ENCODE measurements at regions not wholly inside any gene's neighbourhood (a gene's known extent, or its start where the extent isn't known, plus 50 kb on each side); places are given as distances from the start of the nearest gene placed in this dataset.

- no peak for TF ChIP-seq POLR2A (IDR thresholded peaks at IDR 0.05)
- no peak for TF ChIP-seq CTCF (IDR thresholded peaks at IDR 0.05)
- Histone ChIP-seq H3K27ac (no peak overlapping the region), H3K36me3 (no peaks in the 10 kb centered on the region), H3K4me3 (replicated peaks in 1 of 3) (no peak overlapping the region), H3K9me3 (no peaks in the 10 kb centered on the region), H3K4me1 (no peaks in the 10 kb centered on the region), H3K27me3 (no peaks in the 10 kb centered on the region)
- intact Hi-C loops (cut with DNase I), result no loop called here
- WGBS, 2 donors, result 69 to 71% methylated on average over 8 of the region's 8 CpGs
- no peak for DNase-seq
Observed at GRCh38 chr4:87732033-87732765, 67.2 kb upstream of the IBSP start.

GRCh38 chr4:87734084-87734483 is 65.3 kb upstream of the IBSP start:
- H3K36me3 ChIP-seq, result no peaks in the 10 kb centered on the region
- no peaks in the 10 kb centered on the region for H3K4me1 ChIP-seq
- H3K27ac ChIP-seq, result no peak overlapping the region
- H3K27me3 ChIP-seq, result no peaks in the 10 kb centered on the region
- WGBS, 2 donors, result 74 to 78% methylated on average over 2 of the region's 2 CpGs
- no peak for DNase-seq
- no peaks in the 10 kb centered on the region for H3K9me3 ChIP-seq
- TF ChIP-seq CTCF (IDR thresholded peaks at IDR 0.05) (no peak), POLR2A (IDR thresholded peaks at IDR 0.05) (no peak)
- H3K4me3 ChIP-seq (replicated peaks in 1 of 3), result no peak overlapping the region
- intact Hi-C loops (cut with DNase I), result no loop called here

GRCh38 chr4:87734936-87735335 is 64.4 kb upstream of the IBSP start:
- Histone ChIP-seq H3K4me1 (no peaks in the 10 kb centered on the region), H3K27me3 (no peaks in the 10 kb centered on the region), H3K4me3 (replicated peaks in 1 of 3) (no peak overlapping the region), H3K27ac (no peak overlapping the region), H3K36me3 (no peaks in the 10 kb centered on the region), H3K9me3 (no peaks in the 10 kb centered on the region)
- DNase-seq, result no peak
- TF ChIP-seq POLR2A (IDR thresholded peaks at IDR 0.05) (no peak), CTCF (IDR thresholded peaks at IDR 0.05) (no peak)
- 65 to 71% methylated on average over 4 of the region's 4 CpGs for WGBS, 2 donors
- intact Hi-C loops (cut with DNase I), result no loop called here

- Histone ChIP-seq H3K9me3 (no peaks in the 10 kb centered on the region), H3K27me3 (no peaks in the 10 kb centered on the region), H3K36me3 (no peaks in the 10 kb centered on the region), H3K4me1 (no peaks in the 10 kb centered on the region), H3K27ac (no peak overlapping the region), H3K4me3 (replicated peaks in 1 of 3) (no peak overlapping the region)
- intact Hi-C loops (cut with DNase I), result no loop called here
- no peak for TF ChIP-seq CTCF (IDR thresholded peaks at IDR 0.05)
- TF ChIP-seq POLR2A (IDR thresholded peaks at IDR 0.05), result no peak
- no peak for DNase-seq
Observed at GRCh38 chr4:87738483-87738882, 60.9 kb upstream of the IBSP start.

GRCh38 chr4:87739494-87739893 is 59.9 kb upstream of the IBSP start:
- Histone ChIP-seq H3K27ac (no peak overlapping the region), H3K36me3 (no peaks in the 10 kb centered on the region), H3K27me3 (no peaks in the 10 kb centered on the region), H3K9me3 (no peaks in the 10 kb centered on the region), H3K4me3 (replicated peaks in 1 of 3) (no peak overlapping the region), H3K4me1 (no peaks in the 10 kb centered on the region)
- no peak for DNase-seq
- WGBS, 2 donors, result 85 to 93% methylated on average over 2 of the region's 2 CpGs
- intact Hi-C loops (cut with DNase I), result no loop called here
- TF ChIP-seq CTCF (IDR thresholded peaks at IDR 0.05) (no peak), POLR2A (IDR thresholded peaks at IDR 0.05) (no peak)
